ENCODE measurements at regions not wholly inside any gene's neighbourhood (a gene's known extent, or its start where the extent isn't known, plus 50 kb on each side); places are given as distances from the start of the nearest gene placed in this dataset.

- Histone ChIP-seq H3K4me1 (ENCODE audit: insufficient read depth, low read length) (no peaks in the 10 kb centered on the region), H2BK12ac (ENCODE audit: insufficient read length, low read depth, low read length) (no peak overlapping the region), H2AFZ (ENCODE audit: low read length) (no peak overlapping the region), H3K27ac (ENCODE audit: insufficient read length, low read depth, low read length) (no peak overlapping the region), H2AK5ac (ENCODE audit: insufficient read length, low read length) (no peak overlapping the region), H3K14ac (ENCODE audit: insufficient read depth, low read length) (no peak overlapping the region), H3K9me3 (ENCODE audit: control insufficient read depth, low read depth, low read length) (peaks cover 11% of the 10 kb centered on the region), H3K79me2 (ENCODE audit: insufficient read depth, low read length) (no peaks in the 10 kb centered on the region), H4K5ac (ENCODE audit: insufficient read length, low read depth, low read length) (no peak overlapping the region), H3K23ac (ENCODE audit: insufficient read length, low read depth, low read length) (no peak overlapping the region), H2BK15ac (ENCODE audit: low read depth, low read length) (no peak overlapping the region), H2BK20ac (ENCODE audit: low read depth, low read length, poor library complexity, severe bottlenecking) (no peak overlapping the region), H3K27me3 (ENCODE audit: insufficient read depth, low read length) (no peaks in the 10 kb centered on the region), H3K4ac (ENCODE audit: low read depth, low read length) (no peak overlapping the region), H3K18ac (ENCODE audit: insufficient read length, low read depth, low read length) (no peak overlapping the region), H3K23me2 (ENCODE audit: insufficient read length, low read depth, low read length, poor library complexity, severe bottlenecking) (no peaks in the 10 kb centered on the region), H3T11ph (ENCODE audit: low read length) (no peak overlapping the region), H3K9ac (ENCODE audit: extremely low read depth, insufficient read length, low read length) (no peak overlapping the region), H4K91ac (ENCODE audit: insufficient read length, low read depth, low read length) (no peak overlapping the region), H2BK120ac (ENCODE audit: low read depth, low read length, poor library complexity, severe bottlenecking) (no peak overlapping the region), H3K4me2 (ENCODE audit: insufficient read depth, insufficient read length, low read length) (no peak overlapping the region), H2BK5ac (ENCODE audit: insufficient read length, low read length) (no peak overlapping the region), H4K20me1 (ENCODE audit: control insufficient read depth, insufficient read depth, insufficient read length) (no peaks in the 10 kb centered on the region), H4K8ac (replicated peaks; ENCODE audit: insufficient read length, low read depth, low read length) (no peak overlapping the region), H3K56ac (ENCODE audit: insufficient read length, low read depth, low read length) (no peak overlapping the region), H3K79me1 (ENCODE audit: insufficient read depth, low read depth, low read length, poor library complexity, severe bottlenecking) (no peaks in the 10 kb centered on the region)
- DNase-seq = no peak
- no peak overlapping the region for H3K27ac Mint-ChIP-seq
- H3K36me3 Mint-ChIP-seq (ENCODE audit: insufficient read depth in 1 of 3, low read depth in 3 of 3) = peaks cover 7 to 21% (median 15%) of the 10 kb centered on the region in 3 experiments
- no peaks in the 10 kb centered on the region for H3K27me3 Mint-ChIP-seq (ENCODE audit: low read depth)
- no peak overlapping the region for H3K4me3 Mint-ChIP-seq
- peaks cover 4 to 9% of the 10 kb centered on the region in 2 experiments for H3K4me1 Mint-ChIP-seq
- no CpG with 5 or more reads among the region's 3 CpGs for WGBS (ENCODE audit: extremely low coverage, insufficient read length, low lambda C conversion rate)
- TF ChIP-seq CTCF (conservative IDR thresholded peaks at IDR 0.05) = no peak
- peaks cover 7 to 8% of the 10 kb centered on the region in 2 experiments; a peak in 4 of 5 replicates for H3K9me3 Mint-ChIP-seq
Measured at GRCh38 chr18:55787536-55788073, 199.6 kb upstream of the TCF4 start.
